ENCODE measurements at regions not wholly inside any gene's neighbourhood (a gene's known extent, or its start where the extent isn't known, plus 50 kb on each side); places are given as distances from the start of the nearest gene placed in this dataset.

DNA sequence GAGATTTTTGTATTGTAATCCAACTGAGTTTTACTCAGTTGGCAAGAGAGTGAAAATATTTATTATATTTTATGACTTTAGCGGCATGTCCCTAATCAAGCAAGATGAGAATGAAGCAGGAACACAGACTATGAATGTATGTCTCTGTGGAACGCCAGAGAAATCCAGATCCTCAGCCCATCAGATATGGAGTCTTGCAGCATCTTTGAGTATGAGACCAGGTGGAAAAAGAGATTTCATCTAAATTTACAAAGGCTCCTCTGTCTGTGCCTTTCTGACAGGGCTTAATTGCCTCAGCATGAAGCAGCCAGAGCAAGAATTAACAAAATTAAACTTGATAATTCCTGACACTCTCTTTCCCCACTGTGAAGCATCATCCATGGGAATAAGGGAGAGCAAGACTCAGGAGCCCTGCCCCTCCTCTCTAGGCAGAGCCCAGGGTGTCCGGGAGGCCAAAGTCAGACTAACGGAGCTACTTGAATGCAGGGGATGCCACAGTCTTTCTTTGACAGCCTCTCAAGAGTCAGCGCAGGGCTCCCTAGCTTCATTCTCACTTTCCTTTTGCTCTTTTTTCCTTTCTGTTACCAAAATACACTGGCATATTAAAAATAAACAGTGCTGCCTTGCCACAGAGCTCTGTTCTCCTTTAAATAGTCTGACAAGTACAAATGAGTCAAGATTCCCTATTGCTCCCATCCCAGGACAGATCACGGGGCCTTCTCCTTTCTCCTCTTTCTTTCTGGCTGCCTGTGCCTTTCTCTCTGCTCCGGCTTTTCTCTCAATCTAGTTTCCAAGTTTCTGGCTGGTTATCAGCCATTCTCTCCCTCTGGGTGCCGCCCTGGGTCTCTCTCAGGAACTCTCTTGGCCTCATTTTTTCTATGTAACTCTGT, 132.2 kb upstream of the INHBA start:
- Histone ChIP-seq H3K4me1 (no peaks in the 10 kb centered on the region), H3K27ac (replicated peaks) (peak overlapping the region; percentile 69), H3K4me3 (no peak overlapping the region), H3K9me3 (replicated peaks) (peaks cover 16% of the 10 kb centered on the region), H3K36me3 (no peaks in the 10 kb centered on the region), H3K27me3 (ENCODE audit: low read depth) (no peaks in the 10 kb centered on the region)
- DNase-seq, result no peak
- TF ChIP-seq, protein P1, sequence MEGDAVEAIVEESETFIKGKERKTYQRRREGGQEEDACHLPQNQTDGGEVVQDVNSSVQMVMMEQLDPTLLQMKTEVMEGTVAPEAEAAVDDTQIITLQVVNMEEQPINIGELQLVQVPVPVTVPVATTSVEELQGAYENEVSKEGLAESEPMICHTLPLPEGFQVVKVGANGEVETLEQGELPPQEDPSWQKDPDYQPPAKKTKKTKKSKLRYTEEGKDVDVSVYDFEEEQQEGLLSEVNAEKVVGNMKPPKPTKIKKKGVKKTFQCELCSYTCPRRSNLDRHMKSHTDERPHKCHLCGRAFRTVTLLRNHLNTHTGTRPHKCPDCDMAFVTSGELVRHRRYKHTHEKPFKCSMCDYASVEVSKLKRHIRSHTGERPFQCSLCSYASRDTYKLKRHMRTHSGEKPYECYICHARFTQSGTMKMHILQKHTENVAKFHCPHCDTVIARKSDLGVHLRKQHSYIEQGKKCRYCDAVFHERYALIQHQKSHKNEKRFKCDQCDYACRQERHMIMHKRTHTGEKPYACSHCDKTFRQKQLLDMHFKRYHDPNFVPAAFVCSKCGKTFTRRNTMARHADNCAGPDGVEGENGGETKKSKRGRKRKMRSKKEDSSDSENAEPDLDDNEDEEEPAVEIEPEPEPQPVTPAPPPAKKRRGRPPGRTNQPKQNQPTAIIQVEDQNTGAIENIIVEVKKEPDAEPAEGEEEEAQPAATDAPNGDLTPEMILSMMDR (IDR thresholded peaks at IDR 0.05; ENCODE audit: borderline replicate concordance), result no peak
- intact Hi-C loops (cut with micrococcal nuclease), result no loop called here

DNA sequence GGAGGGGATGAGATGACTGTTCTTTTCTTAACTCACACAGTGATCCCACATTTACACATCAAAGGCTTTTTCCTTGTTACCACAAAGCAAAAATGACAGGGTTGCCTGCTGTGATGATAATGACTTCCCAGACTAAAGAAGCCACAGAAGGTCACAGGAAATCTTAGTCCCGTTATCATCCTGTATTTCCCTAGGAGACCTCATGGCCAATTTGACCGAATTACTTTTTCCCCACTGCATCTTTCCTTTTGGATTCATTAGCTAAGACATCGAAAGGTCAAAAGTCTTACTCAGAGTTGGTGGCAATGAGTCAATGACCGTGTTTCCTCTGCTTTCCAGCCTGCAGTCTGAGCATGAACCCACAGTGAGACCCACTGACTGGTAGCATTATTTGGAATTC, 130.1 kb upstream of the INHBA start:
- no peaks in the 10 kb centered on the region for H3K27me3 ChIP-seq (ENCODE audit: low read depth)
- H3K9me3 ChIP-seq (replicated peaks), result peaks cover 16% of the 10 kb centered on the region
- no peak overlapping the region for H3K27ac ChIP-seq (replicated peaks)
- no peak for DNase-seq
- H3K4me1 ChIP-seq, result no peaks in the 10 kb centered on the region
- intact Hi-C loops (cut with micrococcal nuclease), result no loop called here
- TF ChIP-seq, protein P1 (IDR thresholded peaks at IDR 0.05; ENCODE audit: borderline replicate concordance), result no peak
- H3K36me3 ChIP-seq, result no peaks in the 10 kb centered on the region
- H3K4me3 ChIP-seq, result no peak overlapping the region

DNA sequence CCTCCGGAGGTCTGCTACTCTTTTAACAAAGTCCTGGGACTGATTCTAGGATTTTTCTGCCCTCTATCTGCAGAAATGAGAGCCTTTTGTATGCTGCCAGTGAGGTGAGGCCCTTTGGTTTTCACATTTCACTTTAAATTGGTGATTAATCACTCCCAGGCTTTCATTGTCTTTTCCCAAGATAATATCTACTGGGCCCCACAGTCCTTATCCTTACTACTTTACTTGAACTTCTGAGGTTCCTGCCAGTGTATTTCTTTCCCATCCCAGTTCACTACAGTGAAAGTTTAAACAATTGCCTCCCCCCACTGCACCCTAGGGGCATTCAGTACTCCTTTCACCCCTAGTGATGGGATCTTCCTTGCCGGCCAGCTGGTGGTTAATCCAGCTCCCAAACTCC, 127.4 kb upstream of the INHBA start:
- Histone ChIP-seq H3K36me3 (no peaks in the 10 kb centered on the region), H3K9me3 (replicated peaks) (peaks cover 16% of the 10 kb centered on the region), H3K4me1 (no peaks in the 10 kb centered on the region), H3K27ac (replicated peaks) (no peak overlapping the region), H3K27me3 (ENCODE audit: low read depth) (no peaks in the 10 kb centered on the region), H3K4me3 (no peak overlapping the region)
- no peak for DNase-seq
- TF ChIP-seq, protein P1 (IDR thresholded peaks at IDR 0.05; ENCODE audit: borderline replicate concordance), result no peak
- intact Hi-C loops (cut with micrococcal nuclease), result no loop called here

DNA sequence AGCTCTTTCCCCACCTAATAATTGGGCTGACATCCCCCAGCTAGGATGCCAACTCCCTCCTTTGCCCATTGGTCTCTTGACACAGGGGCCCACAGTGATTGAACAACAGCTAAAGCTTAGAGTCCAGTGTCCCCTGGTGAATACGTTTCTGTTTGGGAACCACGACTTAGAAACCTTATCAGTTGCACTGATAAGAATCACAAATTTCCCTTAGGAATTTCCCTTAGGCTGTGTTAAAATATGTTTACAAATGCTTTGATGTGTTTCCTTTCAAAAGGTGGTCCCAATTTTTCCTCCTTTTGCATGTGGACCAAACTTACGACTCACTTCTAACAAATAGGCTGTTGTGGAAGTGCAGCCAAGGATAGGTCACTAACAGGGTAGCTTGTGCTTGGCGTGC, 126.0 kb upstream of the INHBA start:
- peaks cover 16% of the 10 kb centered on the region for H3K9me3 ChIP-seq (replicated peaks)
- no peaks in the 10 kb centered on the region for H3K27me3 ChIP-seq (ENCODE audit: low read depth)
- H3K36me3 ChIP-seq, result no peaks in the 10 kb centered on the region
- DNase-seq, result no peak
- no peak overlapping the region for H3K27ac ChIP-seq (replicated peaks)
- no peaks in the 10 kb centered on the region for H3K4me1 ChIP-seq
- intact Hi-C loops (cut with micrococcal nuclease), result no loop called here
- TF ChIP-seq, protein P1 (IDR thresholded peaks at IDR 0.05; ENCODE audit: borderline replicate concordance), result no peak
- H3K4me3 ChIP-seq, result no peak overlapping the region

DNA sequence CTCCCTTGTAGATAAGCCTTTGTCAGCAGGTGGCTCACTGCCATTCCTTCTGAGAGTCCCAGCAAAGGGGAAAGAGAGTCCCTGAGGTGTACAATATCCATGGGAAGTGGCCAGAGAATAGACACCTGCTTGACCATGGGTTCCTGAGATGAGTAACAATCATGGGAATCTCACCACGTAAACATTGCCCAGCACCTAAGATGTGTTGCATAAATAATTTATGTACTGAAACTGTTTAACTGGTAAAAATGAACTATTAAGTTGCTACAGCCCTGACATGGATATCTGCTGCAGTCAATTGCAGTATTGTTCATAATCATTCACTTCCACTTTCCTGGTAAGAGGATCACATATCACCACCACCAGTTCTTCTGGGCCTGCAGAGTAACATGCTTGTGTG, 123.8 kb upstream of the INHBA start:
- DNase-seq, result no peak
- Histone ChIP-seq H3K36me3 (no peaks in the 10 kb centered on the region), H3K4me1 (no peaks in the 10 kb centered on the region), H3K4me3 (no peak overlapping the region), H3K27ac (replicated peaks) (no peak overlapping the region), H3K27me3 (ENCODE audit: low read depth) (no peaks in the 10 kb centered on the region), H3K9me3 (replicated peaks) (peaks cover 5% of the 10 kb centered on the region)
- TF ChIP-seq, protein P1 (IDR thresholded peaks at IDR 0.05; ENCODE audit: borderline replicate concordance), result no peak
- intact Hi-C loops (cut with micrococcal nuclease), result no loop called here
